T-helper 2 cell treated with Interferon-gamma antibody and Interleukin-4, amounts not matched to agents 100 ng/mL and 5 ng/mL, for 36 hours (primary cell): ENCODE measurements at regions not wholly inside any gene's neighbourhood (a gene's known extent, or its start where the extent isn't known, plus 50 kb on each side); places are given as distances from the start of the nearest gene placed in this dataset.

Experiments used
- intact Hi-C: fragments of 100-400 bp; cut with micrococcal nuclease; formaldehyde crosslinking; loops from one replicate; pipeline ENCODE4 v1.15.1; 2023

- intact Hi-C loops = loop anchor here (5.0 kb wide), 1 partner anchor 216 kb away; no protein-coding TSS in a partner anchor
Observed at GRCh38 chr9:21561502-21561901, 79.4 kb upstream of the IFNE start.

DNA sequence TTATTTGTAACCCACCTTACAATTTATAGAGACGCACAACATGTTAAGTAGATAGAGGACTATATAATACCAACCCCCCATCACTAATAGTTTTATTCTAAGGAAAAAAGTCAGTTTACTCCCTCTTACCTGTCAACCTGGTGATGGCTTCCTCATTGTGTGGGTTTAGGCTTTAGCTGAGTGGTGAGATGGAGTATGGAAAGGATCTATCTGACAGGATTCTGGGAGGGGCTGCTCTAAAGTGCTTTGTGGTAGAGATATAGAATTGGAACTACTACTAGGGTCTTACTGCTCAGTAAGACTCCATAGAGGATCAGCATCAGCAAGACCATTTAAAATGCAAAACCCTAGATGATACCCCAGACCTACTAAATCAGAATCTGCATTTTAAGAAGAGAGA is 82.1 kb upstream of the IFNE start:
- intact Hi-C loops = loop anchor here (5.0 kb wide), 1 partner anchor 213 kb away; no protein-coding TSS in a partner anchor

DNA sequence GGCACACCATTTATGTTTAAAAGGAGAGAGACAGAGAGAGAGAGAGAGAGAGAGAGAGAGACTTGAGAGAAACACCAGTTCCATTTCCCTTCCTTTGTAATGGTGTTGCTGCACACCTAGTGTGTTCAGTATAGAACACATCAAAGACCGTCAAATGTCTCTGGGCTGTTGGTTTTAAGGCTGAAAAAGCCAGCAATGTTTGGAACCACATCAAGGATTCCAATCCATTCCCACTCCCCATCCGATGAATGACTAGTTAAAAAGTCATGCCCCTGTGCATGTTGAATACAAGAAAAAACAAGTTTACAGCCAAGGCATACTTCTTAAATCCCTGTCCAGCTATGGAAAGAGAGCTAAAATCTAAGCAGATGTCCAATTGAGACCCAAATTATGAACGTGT is 83.0 kb upstream of the IFNE start:
- intact Hi-C loops = no loop called here

DNA sequence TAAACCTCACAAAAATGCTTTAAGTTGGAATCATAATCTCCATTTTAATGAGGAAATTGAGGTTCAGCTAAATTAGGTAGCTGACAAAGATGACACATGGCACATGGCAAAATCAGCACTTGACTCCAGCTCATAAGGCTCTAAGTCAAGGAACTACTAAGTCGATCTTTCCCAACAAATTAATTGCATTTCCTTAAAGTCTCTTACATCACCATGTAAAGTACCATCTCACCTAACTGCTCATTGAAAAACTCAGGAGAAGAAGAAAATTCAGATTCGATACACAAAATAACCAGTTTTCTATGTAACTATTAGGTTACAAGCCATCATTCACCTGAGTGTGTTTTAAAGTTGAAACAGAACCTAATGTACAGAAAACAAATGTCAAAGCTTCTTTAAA is 85.8 kb upstream of the IFNE start:
- intact Hi-C loops = no loop called here

DNA sequence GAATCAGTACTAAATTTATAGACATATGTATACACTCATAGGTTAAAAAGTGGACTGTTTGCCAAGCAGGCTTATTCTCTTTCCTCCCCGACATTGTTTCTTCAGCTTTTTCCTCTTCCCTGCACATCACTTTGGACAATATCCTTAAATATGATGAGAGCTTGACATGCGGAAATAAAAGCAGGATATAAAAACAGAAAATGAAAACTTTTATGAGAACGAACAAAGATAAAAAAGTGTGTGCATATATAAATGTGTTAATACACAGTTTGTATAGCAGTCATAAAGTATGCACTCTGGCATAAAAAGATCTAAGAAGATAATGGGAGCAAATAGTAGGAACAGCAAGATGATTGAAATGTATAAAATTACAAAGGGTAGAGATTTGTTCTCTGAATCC is 86.4 kb upstream of the IFNE start:
- intact Hi-C loops = no loop called here

GRCh38 chr9:21569721-21570120 is 87.6 kb upstream of the IFNE start:
- intact Hi-C loops = no loop called here

GRCh38 chr9:21570643-21571275 is 88.6 kb upstream of the IFNE start:
- intact Hi-C loops = no loop called here

- intact Hi-C loops = no loop called here
Observed at GRCh38 chr9:21574261-21574660, 92.1 kb upstream of the IFNE start.

DNA sequence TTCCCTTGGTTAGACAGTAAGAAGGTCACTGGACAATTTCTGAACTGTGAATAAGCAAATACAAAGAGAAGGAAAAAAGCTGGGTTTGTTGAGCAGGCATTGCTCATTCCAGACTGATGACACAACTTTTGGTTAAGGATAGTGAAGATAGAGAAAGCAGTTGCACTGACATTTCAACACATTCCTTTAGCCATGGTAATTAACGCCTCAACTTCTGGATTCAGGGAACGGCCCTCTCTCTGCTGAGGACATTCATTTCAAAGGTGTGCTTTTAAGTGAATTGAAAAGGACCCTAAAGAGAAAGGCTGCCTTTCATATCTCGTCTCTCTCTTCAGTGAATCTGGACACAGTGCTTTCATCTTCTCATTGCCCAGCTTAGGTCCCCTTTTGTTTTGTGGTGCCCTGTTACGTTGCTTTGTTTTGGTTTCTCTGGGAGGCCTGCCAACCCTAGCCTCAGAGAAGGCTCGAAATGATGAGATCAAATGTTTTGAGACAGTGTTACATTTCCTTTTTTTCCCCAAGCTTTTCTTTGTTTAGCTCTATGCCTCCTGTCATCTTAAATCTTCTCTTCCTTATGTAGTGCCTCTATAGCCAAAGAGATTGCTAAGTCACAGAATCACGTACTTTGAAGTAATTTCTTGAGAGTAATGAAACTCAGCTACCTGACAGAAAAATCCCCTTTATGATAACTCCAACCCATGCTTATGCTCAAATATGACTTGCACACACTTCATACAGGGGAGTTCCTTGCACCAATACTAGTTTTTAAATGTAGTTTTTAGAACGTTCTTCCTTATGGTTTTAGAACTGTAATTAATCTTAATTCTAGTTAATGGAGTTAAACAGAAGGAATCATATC is 94.4 kb upstream of the IFNE start:
- intact Hi-C loops = loop anchor here (5.0 kb wide), 3 partner anchors 211 to 244 kb away; partner anchors contain the start of gene MTAP

DNA sequence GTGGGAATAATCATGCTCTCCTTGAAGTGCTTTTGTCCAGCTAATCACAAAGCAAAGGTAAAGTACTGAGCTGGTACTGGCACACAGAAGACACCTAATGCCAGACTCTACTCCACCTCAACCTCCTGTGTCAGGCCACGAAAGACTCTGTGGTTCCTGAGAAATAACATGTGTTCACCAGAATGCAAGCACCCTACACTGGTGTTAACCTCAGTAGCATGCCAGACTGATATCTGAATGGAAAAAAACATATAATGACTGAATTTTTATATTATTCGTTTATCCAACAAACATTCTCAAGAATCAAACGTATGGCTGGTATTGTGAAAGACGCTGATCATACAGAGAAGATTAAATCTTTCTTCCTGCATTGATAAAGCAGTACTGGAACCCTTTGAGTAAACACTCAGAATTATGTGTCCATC is 97.1 kb upstream of the IFNE start:
- intact Hi-C loops = loop anchor here (5.0 kb wide), 3 partner anchors 208 to 247 kb away; partner anchors contain the start of gene MTAP

DNA sequence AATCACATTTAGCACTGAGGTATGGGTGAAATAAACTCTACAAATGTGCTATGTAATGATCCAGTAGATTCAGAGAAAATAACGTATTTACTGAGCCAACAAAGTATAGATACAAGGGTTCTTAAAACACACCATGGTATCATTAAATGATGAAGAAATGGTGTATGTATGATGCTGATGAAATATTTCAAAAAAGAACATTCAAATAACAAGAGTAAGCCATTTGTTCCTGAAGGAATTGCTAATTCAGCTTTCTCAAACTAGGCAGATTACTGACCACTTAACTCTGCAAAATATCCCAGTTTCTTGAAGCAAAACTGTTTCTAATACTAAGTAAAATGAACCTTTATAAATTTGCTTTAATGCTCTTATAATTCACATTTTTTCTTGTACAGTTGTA is 97.6 kb upstream of the IFNE start:
- intact Hi-C loops = loop anchor here (5.0 kb wide), 3 partner anchors 208 to 247 kb away; partner anchors contain the start of gene MTAP

DNA sequence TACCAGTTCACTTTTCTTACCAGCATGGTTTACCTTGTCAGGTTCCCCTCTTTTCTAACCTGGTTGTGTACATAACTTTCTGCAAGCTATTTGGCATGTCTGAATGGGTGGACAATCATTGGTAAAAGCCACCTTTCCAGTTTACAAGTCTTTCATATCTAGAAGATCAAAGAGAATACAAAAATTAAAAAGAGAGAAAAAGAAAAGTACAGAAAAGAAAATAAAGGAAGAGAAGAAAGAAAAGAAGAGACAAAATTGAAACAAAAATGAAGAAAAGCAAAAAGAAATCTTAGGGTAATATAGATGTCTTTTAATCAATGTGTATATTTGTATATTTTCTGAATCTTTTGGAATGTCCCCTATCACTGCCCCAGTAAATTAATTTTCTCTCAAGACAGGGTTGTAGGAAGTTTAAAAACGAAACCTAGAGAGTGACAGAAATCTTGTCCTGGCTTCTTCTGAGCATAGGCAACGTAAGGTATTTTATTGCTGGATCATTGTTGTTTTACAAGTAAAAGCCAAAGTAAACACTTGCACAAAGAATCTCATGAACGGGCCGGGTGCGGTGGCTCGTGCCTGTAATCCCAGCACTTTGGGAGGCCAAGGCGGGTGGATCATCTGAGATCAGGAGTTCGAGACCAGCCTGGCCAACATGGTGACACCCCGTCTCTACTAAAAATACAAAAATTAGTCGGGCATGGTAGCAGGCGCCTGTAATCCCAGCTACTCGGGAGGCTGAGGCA is 98.7 kb upstream of the IFNE start:
- intact Hi-C loops = no loop called here

- intact Hi-C loops = no loop called here
Observed at GRCh38 chr9:21583628-21584377, 101.7 kb upstream of the IFNE start.

DNA sequence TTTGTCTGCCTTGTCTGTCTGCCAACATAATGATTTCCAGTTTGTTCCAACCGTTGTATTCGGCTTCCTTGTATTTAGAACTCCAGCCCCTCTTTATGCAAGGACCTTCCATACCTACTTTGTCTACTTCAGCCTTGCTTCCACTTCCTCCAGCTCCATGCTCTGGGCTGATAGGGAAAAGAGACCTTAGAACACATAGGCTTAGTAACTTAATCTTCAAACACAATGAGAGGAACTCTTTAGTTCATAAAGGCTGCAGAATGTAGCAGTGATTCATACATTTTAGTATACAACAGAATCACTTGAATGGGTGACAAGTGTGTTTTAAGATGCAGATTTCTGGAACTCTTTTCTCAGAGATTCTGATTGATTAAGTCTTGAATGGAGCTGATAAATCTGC is 102.8 kb upstream of the IFNE start:
- intact Hi-C loops = no loop called here

DNA sequence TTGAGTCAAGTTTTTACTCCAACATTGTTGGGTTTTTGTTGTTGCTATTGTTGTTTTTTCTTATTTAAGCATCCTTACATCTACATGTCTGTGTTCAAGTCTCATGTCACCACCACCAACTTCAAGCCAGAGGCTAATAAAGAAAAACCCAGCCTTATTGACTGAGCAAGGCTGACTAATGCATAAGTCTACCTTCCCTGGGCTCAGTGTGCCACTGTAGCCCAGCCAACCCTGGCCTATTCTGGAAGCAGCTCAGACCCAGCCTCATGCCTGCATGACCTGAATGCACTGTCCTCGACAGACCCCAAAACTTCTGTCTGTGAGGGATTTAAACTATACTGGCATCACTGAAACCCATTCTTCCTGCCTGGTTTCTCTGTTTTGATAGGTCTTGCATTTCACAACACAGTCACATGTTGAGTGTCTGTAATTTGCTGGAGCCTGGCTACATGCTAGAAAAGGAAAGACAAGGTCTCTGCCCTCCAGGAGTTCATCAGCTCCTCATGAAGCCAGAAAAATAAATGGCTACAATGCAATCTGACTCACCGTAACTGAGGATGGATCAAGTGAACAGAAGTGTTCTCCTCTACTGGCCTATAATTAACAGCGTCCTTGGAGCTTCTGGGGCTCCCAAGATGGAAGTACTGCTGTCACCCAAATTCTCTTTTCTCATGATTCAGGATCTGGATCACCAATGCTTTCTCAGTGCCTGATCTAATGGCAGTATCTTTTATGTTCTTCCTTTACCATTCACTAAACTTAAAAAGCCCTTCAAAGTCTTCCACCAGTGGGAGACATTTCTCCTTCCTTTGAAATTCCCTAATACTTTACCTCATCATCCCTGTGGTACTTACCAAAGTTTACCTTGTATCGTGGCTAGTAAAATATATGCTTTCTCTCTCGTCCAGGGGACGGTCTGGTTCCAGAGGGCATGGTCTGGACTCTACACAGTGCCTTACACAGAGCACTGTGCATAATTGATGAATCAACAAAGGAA is 103.9 kb upstream of the IFNE start:
- intact Hi-C loops = no loop called here

GRCh38 chr9:21589344-21590056 is 107.4 kb upstream of the IFNE start:
- intact Hi-C loops = loop anchor here (5.0 kb wide), 1 partner anchor 32 kb away; no protein-coding TSS in a partner anchor

- intact Hi-C loops = loop anchor here (5.0 kb wide), 1 partner anchor 33 kb away; no protein-coding TSS in a partner anchor
Observed at GRCh38 chr9:21590058-21590996, 108.2 kb upstream of the IFNE start.
